OCI-LY3 (cell line): ENCODE measurements at regions not wholly inside any gene's neighbourhood (a gene's known extent, or its start where the extent isn't known, plus 50 kb on each side); places are given as distances from the start of the nearest gene placed in this dataset.

Experiments
- EZH2phosphoT487 ChIP-seq: fragments of 200-600 bp; shearing (Covaris generic); IDR thresholded peaks from 2 replicates; pipeline ENCODE4 v1.6.1; 2018; ENCODE audit warnings: antibody characterized with exemption, mixed run types, low read depth
- TF ChIP-seq, protein P1 (sequence below): fragments of 200-600, 300-600 bp; sonication (generic); IDR thresholded peaks from 2 replicates; pipeline ENCODE4 v1.5.1; 2014; ENCODE audit warnings: antibody characterized with exemption, low read length, low read depth

DNA sequence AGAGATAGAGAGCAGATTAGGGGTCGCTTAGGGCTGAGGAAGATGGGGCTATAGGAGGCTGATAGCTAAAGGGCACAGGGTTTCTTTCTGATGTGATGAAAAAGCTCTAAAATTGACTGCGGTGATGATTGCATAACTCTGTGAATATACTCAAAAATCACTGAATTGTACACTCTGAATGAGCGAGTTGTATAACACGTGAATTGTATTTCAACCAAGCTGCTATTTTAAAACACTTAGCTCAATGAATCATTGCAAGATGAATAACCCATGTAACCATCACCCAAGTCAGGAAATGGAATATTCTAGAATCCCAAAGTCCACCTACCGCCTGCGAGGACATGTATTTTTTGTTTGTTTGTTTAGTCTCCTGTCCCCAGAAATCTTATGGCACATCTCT, 60.1 kb upstream of the CCND2 start:
- TF ChIP-seq, protein P1, sequence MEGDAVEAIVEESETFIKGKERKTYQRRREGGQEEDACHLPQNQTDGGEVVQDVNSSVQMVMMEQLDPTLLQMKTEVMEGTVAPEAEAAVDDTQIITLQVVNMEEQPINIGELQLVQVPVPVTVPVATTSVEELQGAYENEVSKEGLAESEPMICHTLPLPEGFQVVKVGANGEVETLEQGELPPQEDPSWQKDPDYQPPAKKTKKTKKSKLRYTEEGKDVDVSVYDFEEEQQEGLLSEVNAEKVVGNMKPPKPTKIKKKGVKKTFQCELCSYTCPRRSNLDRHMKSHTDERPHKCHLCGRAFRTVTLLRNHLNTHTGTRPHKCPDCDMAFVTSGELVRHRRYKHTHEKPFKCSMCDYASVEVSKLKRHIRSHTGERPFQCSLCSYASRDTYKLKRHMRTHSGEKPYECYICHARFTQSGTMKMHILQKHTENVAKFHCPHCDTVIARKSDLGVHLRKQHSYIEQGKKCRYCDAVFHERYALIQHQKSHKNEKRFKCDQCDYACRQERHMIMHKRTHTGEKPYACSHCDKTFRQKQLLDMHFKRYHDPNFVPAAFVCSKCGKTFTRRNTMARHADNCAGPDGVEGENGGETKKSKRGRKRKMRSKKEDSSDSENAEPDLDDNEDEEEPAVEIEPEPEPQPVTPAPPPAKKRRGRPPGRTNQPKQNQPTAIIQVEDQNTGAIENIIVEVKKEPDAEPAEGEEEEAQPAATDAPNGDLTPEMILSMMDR: no peak
- no peak for TF ChIP-seq EZH2phosphoT487
